GM21528 (cell line): ENCODE measurements at regions not wholly inside any gene's neighbourhood (a gene's known extent, or its start where the extent isn't known, plus 50 kb on each side); places are given as distances from the start of the nearest gene placed in this dataset.

Source experiments
- ATAC-seq: cut with Tn5 transposase; IDR thresholded peaks from one replicate; pipeline ENCODE4 v1.9.1; 2021; ENCODE audit warnings: mild to moderate bottlenecking, moderate library complexity; ENCODE audit not compliant: unreplicated experiment, low FRiP score

DNA sequence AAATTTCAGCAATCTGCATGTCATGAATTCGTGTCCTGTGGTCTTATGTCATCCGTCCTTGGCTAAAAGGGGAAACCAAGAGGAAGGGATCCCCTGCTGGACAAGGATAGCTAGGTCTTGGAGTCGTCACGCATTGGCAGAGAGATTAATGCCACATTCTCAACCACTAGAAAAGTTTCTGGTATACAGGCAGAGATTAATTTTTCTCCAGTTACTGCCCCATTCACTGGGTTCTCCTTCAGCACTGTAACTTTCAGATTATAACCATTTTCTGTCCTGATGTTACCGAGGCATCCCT, 1060.6 kb upstream of the AUTS2 start:
- ATAC-seq = no peak

DNA sequence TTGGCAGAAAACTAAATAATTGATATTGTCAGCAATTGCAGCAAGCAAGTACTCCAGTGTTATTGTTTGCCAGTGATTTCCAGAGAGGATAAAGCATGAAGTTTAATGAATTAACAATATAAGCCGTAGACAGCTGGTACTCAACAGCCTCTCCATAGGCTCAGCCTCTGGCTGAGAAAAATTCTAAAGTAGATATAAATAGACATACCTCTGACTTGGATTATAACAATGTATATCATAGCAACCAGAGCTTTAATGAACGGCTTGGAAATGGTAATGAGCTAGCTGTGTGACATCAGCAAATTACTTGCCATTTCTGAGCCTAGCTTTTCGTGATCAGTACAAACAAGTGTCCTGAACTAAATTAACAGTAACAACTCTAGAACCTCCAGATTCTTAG, 1055.4 kb upstream of the AUTS2 start:
- ATAC-seq = no peak

DNA sequence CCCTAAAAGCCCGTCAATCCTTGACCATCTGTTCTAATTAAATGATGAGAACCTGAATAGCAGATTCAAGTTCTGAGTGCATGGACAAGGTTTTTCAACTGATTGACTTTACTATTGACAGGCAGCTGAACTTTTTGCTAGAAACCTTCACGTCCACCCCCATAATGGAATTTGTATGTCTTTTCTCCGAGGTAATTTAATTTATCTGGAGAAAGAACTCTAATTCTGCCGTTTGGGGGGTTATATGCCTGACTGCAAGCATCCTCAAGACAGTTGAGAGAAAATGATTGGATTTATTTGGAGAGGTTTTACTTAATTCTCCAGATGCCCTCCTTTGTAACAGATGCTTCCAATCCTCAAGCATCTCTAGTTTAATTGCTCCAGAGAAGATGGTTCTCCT, 1053.4 kb upstream of the AUTS2 start:
- ATAC-seq = no peak

DNA sequence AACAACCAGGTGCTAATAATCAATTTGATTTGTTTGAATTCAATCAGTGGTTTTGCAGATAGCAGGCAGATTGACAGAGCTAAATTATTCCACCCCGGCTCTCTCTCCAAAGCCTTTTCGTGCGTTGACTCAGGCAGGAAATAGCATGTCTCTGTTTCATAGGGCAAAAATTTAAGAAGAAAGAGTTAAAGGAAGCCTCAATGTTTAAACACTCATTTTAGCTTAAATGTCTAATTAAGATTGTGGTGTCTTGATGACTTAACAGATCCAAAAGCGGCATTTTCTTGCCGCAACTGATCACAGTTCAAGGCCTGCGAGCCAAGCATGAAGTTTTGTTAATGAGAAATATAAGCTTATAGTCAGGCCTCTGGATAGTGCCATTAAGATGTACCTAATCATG, 1051.1 kb upstream of the AUTS2 start:
- no peak for ATAC-seq

DNA sequence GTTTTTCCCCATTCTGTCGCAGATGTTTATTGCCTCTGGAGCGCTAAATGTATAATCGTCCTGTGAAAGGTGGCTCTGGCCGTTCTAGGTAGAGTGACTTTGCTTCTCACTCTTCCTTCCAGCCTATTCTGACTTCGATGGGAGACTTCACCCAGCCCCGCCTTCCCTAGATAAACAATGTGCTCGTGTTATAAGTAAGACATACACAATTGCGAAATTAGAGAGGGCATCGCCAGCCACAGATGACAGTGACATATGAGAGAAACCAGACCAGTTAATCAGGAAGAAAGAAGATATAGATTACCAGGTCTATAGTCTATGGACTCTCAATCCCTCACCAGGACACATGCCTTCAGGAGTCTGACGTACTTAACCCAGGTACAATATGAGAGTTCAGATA, 1050.5 kb upstream of the AUTS2 start:
- no peak for ATAC-seq

DNA sequence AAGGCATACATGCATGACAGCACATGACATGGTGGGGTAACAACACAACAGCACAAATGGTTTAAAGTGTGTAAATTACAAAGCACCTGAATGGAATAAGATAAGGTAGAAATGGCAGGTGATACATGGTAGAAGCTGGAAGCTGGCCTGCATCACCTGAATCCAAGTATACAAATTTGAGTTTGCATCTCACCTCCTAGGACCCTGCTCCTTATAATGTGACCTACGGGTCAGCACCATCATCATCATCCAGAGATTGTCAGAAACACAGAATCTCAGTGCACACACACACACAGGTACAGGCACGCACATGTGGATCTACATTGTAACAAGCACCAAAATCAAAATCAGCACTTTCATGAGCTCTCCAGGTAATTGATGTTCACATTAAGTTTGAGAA, 1048.2 kb upstream of the AUTS2 start:
- ATAC-seq = no peak

DNA sequence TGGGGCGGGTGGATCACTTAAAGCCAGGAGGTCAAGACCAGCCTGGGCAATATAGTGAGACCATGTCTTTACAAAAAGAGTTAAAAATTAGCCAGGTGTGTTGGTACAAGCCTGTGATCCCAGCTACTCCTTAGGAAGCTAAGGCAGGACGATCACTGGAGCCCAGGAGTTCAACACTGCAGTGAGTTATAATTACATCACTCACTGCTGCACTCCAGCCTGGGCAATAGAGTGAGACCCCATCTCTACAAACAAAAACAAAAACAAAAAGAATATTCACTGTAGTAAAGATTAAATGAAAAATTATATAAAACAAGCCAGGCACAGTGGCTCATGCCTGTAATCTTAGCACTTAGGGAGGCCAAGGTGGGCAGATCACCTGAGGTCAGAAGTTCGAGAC, 1047.6 kb upstream of the AUTS2 start:
- ATAC-seq = no peak

DNA sequence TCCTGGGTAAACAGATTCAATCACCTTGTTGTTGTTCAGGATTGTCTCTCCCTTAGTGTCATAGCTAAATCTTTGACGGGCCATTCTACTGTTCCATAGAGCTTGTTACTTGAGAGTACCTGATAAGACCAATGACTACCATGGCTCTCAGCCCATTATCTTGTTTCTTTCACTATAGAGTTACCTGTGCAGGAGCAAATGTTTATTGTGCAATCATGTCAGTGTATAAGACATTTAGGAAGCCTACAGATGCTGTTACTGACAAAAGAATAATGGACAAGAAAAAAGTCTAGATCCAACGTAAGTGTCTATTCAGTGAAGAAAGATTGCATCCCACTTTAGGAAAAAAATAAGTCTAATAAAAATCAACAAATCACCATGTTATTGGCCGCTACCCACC, 1041.7 kb upstream of the AUTS2 start:
- no peak for ATAC-seq

DNA sequence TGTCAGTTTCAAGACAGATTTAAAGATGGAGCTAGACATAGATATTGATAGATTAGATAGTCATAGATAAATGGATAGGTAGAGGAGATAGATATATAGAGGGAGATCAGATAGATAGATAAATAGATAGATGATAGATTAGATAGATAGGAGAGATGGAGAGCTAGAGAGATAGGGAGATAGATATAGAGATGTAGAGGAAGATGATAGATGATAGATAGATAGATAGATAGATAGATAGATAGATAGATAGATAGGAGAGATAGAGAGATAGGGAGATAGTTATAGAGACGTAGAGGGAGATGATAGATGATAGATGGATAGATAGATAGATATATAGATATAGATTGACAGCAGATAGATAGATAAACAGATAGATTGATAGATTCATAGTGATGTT, 1038.8 kb upstream of the AUTS2 start:
- no peak for ATAC-seq

DNA sequence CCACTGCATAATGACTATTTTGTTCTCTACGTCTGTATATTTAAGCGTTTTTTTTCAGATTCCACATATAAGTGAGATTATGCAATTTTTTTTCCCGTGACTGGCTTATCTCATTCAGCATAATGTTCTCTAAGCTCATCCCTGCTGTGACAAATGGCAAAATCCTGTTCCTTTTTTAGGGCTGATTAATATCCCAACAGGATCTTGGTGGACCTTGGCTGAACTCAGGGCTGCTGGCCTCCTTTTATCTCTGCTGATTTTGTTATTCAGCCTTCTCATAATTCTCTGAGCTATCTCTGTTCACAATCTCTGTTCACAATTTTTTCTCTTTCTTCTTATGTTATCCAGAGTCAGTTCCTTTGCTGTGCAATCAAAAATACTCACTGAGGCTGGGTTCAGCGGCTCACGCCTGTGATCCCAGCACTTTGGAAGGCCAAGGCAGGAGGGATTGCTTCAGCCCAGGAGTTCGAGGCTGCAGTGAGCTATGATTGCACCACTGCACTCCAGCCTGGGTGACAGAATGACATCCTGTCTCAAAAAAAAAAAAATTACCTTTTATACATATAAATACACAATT, 1035.9 kb upstream of the AUTS2 start:
- no peak for ATAC-seq

DNA sequence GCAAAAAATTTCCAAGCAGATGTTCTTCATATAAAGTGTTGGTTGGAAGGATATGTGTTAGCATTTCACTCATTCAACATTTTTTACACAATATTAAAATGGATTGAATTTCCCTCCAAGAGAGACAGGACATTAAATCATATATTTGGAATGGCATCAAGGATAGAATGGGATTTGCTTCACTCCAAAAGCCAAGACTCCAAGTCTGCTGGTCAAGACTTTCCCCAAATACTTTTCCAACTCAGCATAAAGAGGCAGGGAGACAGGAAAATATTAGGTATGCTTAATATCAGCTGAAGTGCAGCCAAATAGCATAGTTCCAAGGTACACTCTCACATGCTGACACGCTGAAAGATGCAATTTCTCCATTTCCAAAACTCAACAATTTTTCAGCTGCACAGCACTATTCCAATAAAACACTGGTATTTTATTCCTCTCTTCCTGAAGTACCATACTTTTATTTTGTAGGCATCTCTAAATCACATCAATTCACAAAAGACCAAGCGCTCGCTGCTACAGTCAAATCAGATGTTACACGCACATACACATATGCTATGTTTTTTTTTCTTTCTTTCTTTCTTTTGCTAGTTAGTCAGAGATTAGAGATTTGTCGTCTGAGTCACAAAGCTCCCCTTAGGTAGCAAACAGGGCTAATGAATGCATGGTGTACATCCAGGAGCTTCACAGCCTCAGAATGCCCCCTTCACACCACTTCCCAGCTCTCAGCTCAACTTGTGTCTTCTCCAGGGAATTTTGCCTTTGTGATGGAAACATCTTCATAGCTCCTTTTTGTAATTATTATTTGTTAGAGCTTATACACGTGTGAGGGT, 1033.8 kb upstream of the AUTS2 start:
- no peak for ATAC-seq

DNA sequence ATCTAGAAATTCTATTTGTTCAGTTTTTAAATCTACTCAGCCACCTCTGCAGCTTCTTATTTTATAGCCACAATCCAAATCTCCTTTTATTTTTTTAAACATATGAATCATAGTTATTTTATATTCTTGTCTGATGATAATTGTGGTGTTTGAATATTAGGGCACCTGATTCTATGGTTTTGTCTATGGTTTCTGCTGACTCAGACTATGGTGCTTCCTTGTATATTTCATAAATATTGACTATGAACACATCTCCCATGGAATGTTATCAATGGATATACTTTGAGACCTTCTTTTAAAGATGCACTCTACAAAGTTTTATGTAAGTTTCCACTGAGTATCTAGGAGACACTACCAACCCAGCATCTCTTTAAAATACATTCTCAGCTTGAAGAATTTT, 1027.0 kb upstream of the AUTS2 start:
- no peak for ATAC-seq

DNA sequence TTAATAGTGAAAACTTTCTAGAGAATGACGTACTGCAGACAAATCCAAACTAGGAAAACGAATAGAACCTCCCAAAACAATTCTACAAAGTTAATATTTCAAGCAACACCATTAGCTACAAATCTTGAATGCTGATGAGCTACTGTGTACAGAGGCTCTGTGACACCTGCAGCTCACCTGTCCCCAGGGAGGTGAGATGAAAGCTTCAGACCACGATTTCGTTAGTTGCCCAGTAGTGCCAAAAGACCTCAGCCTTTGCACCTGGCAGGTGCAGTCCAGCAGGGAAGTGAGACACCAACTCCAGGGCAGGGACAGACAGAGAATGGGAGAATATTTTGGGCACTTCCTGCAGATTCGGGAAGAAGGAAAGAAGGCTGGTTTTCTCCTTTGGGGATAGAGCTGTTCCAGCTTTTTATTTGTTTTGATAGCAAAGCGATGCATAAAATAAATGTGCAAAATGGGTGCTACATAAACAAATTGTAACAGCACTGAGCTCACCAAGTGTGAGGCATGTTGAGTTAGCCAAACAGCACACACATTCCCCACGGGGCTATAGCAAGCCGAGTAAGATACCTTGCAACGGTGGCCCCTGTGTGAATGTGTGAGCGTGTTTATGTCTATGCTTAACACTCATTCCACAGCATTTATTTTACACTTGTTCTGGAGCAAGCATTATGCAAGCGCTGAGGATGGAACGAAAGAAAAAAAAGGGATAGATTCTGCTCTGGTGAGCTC, 1024.8 kb upstream of the AUTS2 start:
- ATAC-seq = no peak

DNA sequence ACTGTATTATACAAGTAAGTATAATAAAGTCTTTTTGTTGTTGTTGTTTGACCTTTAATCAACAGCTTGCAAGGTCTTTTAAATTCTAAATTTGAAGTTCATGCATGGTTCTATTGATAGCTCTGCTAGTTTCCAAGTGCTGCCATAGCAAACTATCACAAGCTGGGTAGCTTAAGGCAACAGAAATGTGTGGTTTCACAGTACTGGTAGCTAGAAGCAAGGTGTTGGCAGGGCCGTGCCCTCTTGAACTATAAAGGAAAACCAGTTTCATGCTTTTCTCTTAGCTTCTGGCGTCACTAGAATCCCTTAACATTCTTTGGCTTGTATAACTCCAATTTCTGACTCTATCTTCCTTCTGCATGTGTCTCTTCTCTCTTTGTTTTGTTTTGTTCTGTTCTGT, 1021.9 kb upstream of the AUTS2 start:
- ATAC-seq = no peak

DNA sequence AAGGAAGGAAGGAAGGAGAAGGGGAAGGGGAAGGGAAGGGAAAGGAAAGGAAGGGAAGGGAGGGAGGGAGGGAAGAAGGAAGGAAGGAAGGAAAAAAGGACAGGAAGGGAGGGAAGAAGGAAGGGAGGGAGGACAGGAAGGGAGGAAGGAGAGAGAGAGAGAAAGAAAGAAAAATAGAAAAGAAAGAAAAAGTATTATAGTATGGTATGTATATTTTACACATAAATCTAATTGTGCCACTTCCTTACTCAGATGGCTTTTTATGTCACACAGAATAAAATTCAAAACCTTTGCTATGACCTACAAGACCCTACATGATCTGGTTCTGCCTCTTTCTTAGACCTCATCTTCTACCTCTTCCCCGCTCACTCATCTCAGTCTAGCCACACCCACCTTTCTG, 1016.9 kb upstream of the AUTS2 start:
- ATAC-seq = no peak

DNA sequence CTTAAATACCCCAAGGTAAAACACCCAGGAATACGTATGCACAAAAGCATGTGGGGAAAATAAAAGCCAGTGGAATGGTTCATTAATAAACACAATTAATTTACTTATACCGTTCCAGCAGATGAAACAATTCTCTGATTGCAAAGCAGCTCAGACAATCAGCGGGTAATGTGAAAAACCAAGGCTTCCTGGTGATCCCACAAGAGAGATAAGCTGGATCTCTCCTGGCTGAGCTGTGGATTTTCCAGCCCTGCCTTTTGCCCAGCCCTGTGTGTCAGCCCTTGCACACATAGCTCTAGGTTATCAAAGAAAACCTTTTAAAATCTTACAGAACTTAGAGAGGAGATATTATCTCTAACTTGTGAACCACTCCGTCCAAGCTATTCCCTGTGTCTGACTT, 1010.7 kb upstream of the AUTS2 start:
- no peak for ATAC-seq

DNA sequence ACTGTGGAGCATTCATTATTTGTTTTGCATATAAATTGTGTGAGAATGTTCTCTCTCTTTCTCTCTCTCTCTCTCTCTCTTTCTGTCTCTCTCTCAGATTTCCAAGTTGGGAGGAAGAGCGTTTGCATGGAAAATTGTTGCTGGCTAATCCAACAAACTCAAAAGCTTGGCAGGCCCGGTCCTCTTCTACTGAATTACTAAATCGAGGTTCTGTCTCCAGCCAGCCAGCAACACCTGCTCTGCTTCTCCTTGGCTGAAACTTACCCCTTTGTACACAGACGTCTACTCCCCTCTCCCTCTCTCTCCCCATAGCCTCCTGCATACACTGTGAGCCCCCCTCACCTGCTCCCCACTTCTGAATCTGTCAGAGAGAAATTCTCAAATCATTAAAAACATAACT, 996.4 kb upstream of the AUTS2 start:
- no peak for ATAC-seq

DNA sequence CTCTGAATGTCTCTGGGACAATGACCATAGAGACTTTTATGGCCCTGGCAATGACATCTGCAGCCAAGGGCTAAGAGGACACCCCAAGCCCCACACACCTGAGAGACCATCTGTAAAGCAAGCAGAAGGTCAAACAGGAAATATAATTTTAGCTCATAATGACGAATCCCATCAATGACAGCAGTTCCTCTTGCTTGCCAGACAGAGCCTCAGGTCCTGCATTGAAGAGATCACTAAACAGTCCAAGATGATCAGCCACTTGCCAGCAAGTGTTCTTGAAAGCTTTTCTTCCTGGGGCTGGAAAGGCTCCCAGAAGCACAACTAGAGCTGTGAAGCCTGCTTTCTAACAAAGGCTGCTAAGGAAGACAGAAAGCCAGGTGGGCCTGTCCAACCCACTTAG, 993.7 kb upstream of the AUTS2 start:
- no peak for ATAC-seq

DNA sequence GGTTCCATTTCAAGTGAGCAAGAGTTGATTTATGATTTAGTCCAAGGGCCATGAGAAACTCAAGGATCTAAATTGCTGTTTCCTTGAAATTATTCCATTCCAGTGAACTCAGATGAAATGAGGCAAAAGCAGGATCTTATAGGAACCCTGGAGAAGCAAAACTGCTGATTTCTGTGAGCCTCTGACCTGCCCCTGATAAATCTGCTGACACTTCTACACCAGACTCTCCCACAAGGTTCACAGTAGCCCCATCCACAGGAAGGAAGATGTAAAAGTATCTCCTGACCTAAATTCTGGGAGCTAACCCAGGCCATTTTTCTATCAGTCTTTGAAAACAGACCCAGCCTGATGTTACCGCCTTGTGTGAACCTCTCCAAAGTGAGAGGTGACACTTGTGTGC, 987.6 kb upstream of the AUTS2 start:
- ATAC-seq = no peak

DNA sequence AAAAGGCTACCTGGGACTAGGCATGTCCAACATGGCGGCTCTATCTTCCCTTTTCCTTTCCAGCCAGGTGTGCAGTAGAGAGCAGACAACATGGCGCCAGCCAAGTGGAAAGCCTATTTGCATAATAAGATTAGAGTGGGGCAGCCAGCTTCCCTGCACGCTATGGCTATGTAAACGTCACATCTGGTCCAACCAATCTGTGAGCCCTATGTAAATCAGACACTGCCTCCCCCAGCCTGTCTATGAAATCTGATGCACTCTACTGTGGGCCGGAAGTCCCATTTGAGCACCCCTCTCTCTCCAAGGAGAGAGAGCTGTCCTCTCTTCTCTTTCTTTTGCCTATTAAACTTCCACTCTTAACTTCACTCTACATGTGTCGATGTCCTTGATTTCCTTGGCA, 984.9 kb upstream of the AUTS2 start:
- no peak for ATAC-seq

DNA sequence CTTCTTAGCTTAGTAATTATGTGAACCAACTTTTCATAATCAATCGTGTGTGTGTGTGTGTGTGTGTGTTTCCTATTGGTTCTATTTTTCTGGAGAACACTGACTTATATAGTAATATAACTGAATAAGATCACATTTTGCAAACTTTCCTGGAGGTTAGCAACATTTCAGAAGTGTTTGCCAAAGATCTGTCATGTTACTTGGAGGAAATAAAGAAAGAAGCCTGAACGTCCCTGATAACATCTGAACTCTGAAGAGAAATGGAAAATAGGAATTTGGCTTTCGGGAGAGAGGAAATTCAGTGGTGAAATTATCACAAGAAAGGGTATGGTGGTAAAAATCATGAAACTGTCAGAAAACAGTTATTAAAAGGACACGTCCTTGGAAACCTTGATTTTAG, 984.4 kb upstream of the AUTS2 start:
- no peak for ATAC-seq

DNA sequence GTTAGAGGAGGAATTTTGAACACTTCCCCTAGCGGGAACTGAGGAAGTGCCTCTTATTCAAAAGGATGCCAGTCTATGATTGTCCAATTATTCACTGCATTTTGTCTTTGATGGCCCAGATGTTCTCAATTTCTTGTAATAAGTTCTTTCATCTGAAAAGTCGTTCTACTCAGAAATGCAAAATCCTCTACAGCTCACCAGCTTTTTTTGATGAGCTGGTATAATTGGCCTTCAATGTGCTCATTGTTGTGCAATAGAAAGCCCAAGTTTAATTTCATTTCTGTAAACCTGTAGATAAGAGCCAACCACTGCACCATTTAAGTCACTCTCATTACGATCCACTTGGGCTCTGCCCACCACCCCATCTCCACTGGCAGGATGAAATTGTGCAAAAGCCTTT, 978.7 kb upstream of the AUTS2 start:
- ATAC-seq = no peak
